ENCODE measurements at regions not wholly inside any gene's neighbourhood (a gene's known extent, or its start where the extent isn't known, plus 50 kb on each side); places are given as distances from the start of the nearest gene placed in this dataset.
A peak's percentile ranks its signal among the peaks of the same experiment; 100 is the strongest.

DNA sequence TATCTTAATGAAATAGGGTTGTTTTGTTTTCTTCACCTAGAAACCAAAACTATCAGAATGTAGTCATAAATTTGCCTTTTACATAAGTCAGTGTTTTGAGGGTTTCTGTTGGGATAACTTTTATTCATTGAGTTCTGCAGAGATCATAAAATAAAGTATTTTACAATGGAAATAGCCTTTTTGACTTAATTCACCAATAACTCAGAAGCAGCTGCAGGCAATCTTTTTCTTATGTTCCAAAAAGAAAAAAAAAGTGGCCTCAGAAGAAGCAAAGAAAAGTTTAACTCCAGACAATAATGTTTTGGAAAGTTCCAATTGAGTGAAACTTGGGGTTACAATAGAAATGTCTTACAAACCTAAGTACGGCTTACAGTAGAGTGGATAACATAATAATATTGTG, 491.7 kb upstream of the NRP1 start:
- no peak for DNase-seq (ENCODE audit: low read depth)
- TF ChIP-seq, protein P1, sequence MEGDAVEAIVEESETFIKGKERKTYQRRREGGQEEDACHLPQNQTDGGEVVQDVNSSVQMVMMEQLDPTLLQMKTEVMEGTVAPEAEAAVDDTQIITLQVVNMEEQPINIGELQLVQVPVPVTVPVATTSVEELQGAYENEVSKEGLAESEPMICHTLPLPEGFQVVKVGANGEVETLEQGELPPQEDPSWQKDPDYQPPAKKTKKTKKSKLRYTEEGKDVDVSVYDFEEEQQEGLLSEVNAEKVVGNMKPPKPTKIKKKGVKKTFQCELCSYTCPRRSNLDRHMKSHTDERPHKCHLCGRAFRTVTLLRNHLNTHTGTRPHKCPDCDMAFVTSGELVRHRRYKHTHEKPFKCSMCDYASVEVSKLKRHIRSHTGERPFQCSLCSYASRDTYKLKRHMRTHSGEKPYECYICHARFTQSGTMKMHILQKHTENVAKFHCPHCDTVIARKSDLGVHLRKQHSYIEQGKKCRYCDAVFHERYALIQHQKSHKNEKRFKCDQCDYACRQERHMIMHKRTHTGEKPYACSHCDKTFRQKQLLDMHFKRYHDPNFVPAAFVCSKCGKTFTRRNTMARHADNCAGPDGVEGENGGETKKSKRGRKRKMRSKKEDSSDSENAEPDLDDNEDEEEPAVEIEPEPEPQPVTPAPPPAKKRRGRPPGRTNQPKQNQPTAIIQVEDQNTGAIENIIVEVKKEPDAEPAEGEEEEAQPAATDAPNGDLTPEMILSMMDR (conservative IDR thresholded peaks at IDR 0.05; ENCODE audit: low read length) = no peak
- no peak overlapping the region for H3K4me3 ChIP-seq (ENCODE audit: low read length)

DNA sequence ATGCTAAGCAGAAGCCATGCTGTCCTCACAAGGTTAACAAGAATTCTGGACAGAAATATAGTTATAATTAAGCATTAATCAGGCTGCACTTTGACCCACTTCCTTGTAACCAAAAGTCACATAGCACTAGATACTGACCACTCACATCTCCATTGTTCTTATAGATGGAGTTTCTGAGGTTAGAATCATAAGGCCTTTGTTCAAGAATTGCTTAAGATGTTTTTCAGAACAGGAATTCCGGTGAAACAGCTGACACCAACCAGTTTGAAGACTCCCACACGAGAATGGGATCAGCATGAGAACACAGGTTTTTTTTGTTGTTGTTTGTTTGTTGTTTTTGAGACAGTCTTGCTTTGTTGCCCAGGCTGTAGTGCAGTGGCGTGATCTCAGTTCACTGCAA, 488.3 kb upstream of the NRP1 start:
- no peak for DNase-seq (ENCODE audit: low read depth)
- H3K4me3 ChIP-seq (ENCODE audit: low read length) = no peak overlapping the region
- TF ChIP-seq, protein P1 (conservative IDR thresholded peaks at IDR 0.05; ENCODE audit: low read length) = no peak

DNA sequence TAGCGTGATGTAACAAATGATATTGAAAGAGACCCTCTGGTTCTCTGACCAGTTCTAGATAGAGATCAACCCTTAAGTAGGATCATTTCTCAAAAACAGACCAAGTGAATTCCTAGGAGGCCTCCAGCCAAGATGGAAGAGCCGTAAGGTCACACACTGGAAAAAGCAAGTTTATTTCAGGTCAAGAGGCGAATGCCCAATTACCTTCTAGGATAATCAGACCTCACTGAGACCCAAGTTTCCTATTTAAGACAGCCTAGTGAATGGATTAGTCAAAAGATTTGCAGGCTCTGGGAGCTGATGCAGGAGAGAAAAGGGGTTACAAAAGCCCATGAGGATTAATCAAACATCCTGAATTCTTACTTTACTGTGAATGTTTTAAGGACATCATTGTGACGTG, 486.1 kb upstream of the NRP1 start:
- H3K4me3 ChIP-seq (ENCODE audit: low read length) = no peak overlapping the region
- DNase-seq (ENCODE audit: low read depth) = no peak
- TF ChIP-seq, protein P1 (conservative IDR thresholded peaks at IDR 0.05; ENCODE audit: low read length) = no peak

DNA sequence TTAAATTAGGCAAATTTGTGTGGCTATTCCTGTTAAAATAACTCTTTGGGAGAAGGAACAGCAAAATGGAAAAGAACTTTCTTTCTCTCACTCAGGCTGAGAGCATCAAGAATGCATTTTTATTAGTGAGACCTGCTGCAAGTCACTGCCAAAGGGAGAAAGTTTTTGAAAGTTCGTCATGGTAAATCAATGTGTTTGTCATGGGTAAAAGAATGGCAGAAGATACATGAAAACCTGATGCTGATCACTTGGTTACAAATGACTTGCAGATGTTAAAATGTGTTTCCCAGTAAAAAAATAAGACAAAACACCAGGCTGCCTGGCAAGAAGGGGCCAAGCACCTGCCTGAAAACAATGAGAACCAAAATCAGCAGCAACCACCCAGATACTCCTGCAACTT, 484.7 kb upstream of the NRP1 start:
- DNase-seq (ENCODE audit: low read depth) = peak; percentile 67
- TF ChIP-seq, protein P1 (conservative IDR thresholded peaks at IDR 0.05; ENCODE audit: low read length) = no peak
- H3K4me3 ChIP-seq (ENCODE audit: low read length) = no peak overlapping the region

DNA sequence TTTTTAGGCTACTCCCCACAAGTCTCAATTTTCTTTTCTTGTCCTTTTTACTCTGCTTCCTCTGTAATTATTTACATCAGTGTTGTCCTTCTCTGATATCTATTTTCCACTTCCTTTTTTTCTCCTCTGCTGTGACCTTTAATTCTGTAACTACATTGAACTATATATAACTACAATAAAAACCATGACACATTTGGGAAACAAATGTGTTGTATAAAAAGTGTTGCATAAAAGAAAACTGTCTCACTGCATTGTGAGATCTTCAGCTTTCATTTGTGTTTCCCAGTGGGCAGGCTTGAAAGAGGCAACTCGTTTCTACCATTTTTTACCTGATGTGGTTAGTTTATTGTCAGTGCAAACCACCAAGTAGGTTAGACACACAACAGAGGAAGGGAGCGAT, 483.9 kb upstream of the NRP1 start:
- TF ChIP-seq, protein P1 (conservative IDR thresholded peaks at IDR 0.05; ENCODE audit: low read length) = no peak
- H3K4me3 ChIP-seq (ENCODE audit: low read length) = no peak overlapping the region
- DNase-seq (ENCODE audit: low read depth) = no peak

DNA sequence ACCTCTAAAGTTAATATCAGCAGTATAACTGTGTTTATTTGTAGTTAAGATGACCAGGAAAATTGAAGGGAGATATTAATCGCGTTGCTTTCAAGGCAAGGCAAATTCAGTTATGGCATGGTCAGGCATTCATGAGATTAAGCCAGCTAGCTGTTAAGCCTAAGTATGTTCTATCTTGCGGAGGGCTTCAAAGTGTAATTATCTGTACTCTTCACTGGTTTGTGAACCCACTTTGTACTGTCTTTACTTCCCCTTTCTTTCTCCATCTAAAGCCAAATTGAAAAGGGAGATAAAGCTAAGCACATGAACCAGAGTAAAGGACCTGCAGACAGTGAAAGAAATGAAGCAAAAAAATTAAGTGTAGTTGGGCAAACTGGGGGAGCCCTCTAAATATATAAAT, 483.1 kb upstream of the NRP1 start:
- H3K4me3 ChIP-seq (ENCODE audit: low read length) = no peak overlapping the region
- DNase-seq (ENCODE audit: low read depth) = no peak
- TF ChIP-seq, protein P1 (conservative IDR thresholded peaks at IDR 0.05; ENCODE audit: low read length) = no peak

DNA sequence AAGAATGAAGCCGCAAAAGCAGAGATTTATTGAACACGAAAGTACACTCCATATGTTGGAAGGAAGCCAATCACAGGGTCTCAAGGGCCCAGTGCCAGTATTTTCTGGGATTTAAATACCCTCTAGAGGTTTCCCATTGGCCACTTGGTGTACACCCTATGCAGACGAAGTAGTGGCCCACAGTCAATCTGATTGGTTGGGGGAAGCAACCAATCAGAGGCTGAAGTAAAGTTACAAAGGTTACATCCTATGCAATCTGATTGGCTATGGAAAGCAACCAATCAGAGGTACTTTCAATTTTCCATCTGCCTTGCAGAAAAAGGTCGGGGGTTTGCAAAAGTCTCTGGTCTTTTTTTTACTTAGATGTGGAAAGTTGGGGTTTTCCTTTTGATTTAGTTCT, 481.3 kb upstream of the NRP1 start:
- H3K4me3 ChIP-seq (ENCODE audit: low read length) = no peak overlapping the region
- TF ChIP-seq, protein P1 (conservative IDR thresholded peaks at IDR 0.05; ENCODE audit: low read length) = no peak
- DNase-seq (ENCODE audit: low read depth) = no peak
